ENCODE measurements at regions not wholly inside any gene's neighbourhood (a gene's known extent, or its start where the extent isn't known, plus 50 kb on each side); places are given as distances from the start of the nearest gene placed in this dataset.
A peak's percentile ranks its signal among the peaks of the same experiment; 100 is the strongest.

- Mint-ChIP-seq H3K27ac (ENCODE audit: unreplicated experiment) (peak overlapping the region; percentile 90), H3K9me3 (ENCODE audit: low read depth) (peaks cover 14% of the 10 kb centered on the region), H3K4me3 (ENCODE audit: unreplicated experiment) (no peak overlapping the region), H3K27me3 (ENCODE audit: low read depth) (no peaks in the 10 kb centered on the region), H3K36me3 (ENCODE audit: low read depth) (peaks cover 14% of the 10 kb centered on the region), H3K4me1 (ENCODE audit: low read depth) (peaks cover 77% of the 10 kb centered on the region)
- no peak for DNase-seq (ENCODE audit: low spot score)
- TF ChIP-seq, protein P1, sequence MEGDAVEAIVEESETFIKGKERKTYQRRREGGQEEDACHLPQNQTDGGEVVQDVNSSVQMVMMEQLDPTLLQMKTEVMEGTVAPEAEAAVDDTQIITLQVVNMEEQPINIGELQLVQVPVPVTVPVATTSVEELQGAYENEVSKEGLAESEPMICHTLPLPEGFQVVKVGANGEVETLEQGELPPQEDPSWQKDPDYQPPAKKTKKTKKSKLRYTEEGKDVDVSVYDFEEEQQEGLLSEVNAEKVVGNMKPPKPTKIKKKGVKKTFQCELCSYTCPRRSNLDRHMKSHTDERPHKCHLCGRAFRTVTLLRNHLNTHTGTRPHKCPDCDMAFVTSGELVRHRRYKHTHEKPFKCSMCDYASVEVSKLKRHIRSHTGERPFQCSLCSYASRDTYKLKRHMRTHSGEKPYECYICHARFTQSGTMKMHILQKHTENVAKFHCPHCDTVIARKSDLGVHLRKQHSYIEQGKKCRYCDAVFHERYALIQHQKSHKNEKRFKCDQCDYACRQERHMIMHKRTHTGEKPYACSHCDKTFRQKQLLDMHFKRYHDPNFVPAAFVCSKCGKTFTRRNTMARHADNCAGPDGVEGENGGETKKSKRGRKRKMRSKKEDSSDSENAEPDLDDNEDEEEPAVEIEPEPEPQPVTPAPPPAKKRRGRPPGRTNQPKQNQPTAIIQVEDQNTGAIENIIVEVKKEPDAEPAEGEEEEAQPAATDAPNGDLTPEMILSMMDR (IDR thresholded peaks at IDR 0.05): no peak
These were observed 116.8 kb upstream of the INHBA start for GRCh38 chr7:41819645-41820044.

DNA sequence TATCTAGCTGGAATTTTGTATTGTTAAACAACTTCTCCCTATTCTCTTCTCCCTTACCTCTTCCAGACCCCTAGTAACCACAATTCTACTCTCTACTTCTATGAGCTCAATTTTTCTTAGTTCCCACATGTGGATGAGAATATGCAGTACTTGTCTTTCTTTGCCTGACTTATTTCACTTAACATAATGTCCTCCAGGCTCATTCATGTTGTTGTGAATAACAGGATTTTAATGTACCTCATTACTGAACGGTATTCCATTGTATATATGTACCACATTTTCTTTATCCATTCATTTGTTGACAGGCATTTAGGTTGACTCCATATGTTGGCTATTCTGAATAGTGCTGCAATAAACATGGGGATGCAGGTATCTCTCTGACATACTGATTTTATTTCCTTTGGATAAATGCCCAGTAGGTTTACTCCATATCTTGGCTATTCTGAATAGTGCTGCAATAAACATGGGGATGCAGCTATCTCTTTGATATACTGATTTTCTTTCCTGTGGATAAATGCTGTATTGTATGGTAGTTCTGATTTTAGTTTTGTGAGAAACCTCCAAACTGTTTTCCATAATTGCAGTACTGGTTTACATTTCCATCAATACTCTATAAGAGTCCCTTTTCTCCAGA, 116.0 kb upstream of the INHBA start:
- peaks cover 14% of the 10 kb centered on the region for H3K36me3 Mint-ChIP-seq (ENCODE audit: low read depth)
- peaks cover 70% of the 10 kb centered on the region for H3K4me1 Mint-ChIP-seq (ENCODE audit: low read depth)
- H3K27me3 Mint-ChIP-seq (ENCODE audit: low read depth): no peaks in the 10 kb centered on the region
- H3K9me3 Mint-ChIP-seq (ENCODE audit: low read depth): peaks cover 14% of the 10 kb centered on the region
- no peak for DNase-seq (ENCODE audit: low spot score)
- TF ChIP-seq, protein P1 (IDR thresholded peaks at IDR 0.05): no peak
- no peak overlapping the region for H3K27ac Mint-ChIP-seq (ENCODE audit: unreplicated experiment)
- H3K4me3 Mint-ChIP-seq (ENCODE audit: unreplicated experiment): no peak overlapping the region

DNA sequence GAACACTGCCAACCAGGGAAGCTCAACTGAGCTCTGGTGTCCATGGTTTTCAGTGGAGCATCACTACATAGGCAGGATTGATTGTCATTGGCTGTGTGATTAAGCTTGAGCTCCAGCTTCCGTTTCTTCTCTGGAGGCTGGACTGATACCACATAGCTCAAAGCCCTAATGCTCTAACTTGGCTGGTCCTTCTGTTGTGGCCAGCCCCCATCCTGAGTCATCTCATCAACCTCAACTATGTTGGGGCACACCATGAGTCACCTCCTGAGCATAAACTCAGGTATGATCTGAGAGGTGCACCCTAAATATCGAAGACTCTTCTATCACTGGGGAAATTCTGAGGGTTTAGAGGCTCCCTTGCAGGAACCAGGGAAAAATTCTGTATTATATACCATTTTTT, 114.5 kb upstream of the INHBA start:
- H3K27ac Mint-ChIP-seq (ENCODE audit: unreplicated experiment): no peak overlapping the region
- H3K36me3 Mint-ChIP-seq (ENCODE audit: low read depth): peaks cover 14% of the 10 kb centered on the region
- no peak overlapping the region for H3K4me3 Mint-ChIP-seq (ENCODE audit: unreplicated experiment)
- no peaks in the 10 kb centered on the region for H3K27me3 Mint-ChIP-seq (ENCODE audit: low read depth)
- no peak for DNase-seq (ENCODE audit: low spot score)
- H3K9me3 Mint-ChIP-seq (ENCODE audit: low read depth): peaks cover 14% of the 10 kb centered on the region
- H3K4me1 Mint-ChIP-seq (ENCODE audit: low read depth): peaks cover 55% of the 10 kb centered on the region
- TF ChIP-seq, protein P1 (IDR thresholded peaks at IDR 0.05): no peak

GRCh38 chr7:41816111-41816510, 113.2 kb upstream of the INHBA start:
- no peaks in the 10 kb centered on the region for H3K27me3 Mint-ChIP-seq (ENCODE audit: low read depth)
- peaks cover 14% of the 10 kb centered on the region for H3K9me3 Mint-ChIP-seq (ENCODE audit: low read depth)
- H3K4me3 Mint-ChIP-seq (ENCODE audit: unreplicated experiment): no peak overlapping the region
- peaks cover 42% of the 10 kb centered on the region for H3K4me1 Mint-ChIP-seq (ENCODE audit: low read depth)
- peak overlapping the region; percentile 32 for H3K27ac Mint-ChIP-seq (ENCODE audit: unreplicated experiment)
- peaks cover 14% of the 10 kb centered on the region for H3K36me3 Mint-ChIP-seq (ENCODE audit: low read depth)
- no peak for DNase-seq (ENCODE audit: low spot score)
- TF ChIP-seq, protein P1 (IDR thresholded peaks at IDR 0.05): no peak

DNA sequence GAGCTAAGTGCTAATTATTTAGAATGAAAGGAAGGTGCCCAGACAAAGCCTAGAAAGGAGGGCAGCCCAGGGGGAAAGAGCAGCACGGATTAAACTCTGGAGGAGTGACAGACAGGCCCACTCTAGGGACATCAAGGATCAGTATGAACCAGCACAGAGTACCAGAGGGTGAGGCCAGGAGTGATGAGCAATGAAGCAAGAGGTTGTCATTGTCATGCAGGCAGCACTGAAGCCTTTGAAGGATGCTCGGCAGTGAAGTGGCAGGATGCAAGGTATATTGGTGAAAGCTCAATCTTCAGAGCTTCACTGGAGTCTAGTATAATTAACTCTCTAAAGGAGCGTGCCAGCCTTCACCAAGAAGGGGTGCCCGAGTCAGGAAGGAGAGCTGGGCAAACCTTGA, 112.0 kb upstream of the INHBA start:
- TF ChIP-seq, protein P1 (IDR thresholded peaks at IDR 0.05): no peak

More for the DNA sequence above, 112.0 kb upstream of the INHBA start:
- Mint-ChIP-seq H3K27ac (ENCODE audit: unreplicated experiment) (no peak overlapping the region), H3K36me3 (ENCODE audit: low read depth) (peaks cover 12% of the 10 kb centered on the region), H3K4me1 (ENCODE audit: low read depth) (peaks cover 30% of the 10 kb centered on the region), H3K4me3 (ENCODE audit: unreplicated experiment) (no peak overlapping the region), H3K9me3 (ENCODE audit: low read depth) (peaks cover 16% of the 10 kb centered on the region), H3K27me3 (ENCODE audit: low read depth) (no peaks in the 10 kb centered on the region)
- no peak for DNase-seq (ENCODE audit: low spot score)

All from chondrocyte (in vitro differentiated cells).